Endothelial cell of umbilical vein (primary cell): ENCODE measurements at regions not wholly inside any gene's neighbourhood (a gene's known extent, or its start where the extent isn't known, plus 50 kb on each side); places are given as distances from the start of the nearest gene placed in this dataset.

Experiments
- BruUV-seq: library from RNA; stranded (reverse); fragments of 400-500 nt; replicated peaks from 2 replicates; lab custom pipeline; 2021; lab: Mats Ljungman, UMichigan
- CTCF ChIA-PET: fragments of 300-600, 350-600 bp; sonication (Branson Sonifier 250); formaldehyde crosslinking; loops from one replicate; lab custom pipeline; 2021; ENCODE audit warnings: antibody characterized with exemption, inconsistent platforms; lab: Charles Lee
- POLR2A ChIA-PET: fragments of 300-600, 350-600 bp; sonication (Branson Sonifier 250); formaldehyde crosslinking; loops from one replicate; lab custom pipeline; 2021; ENCODE audit warnings: antibody characterized with exemption, inconsistent platforms; lab: Charles Lee
- DNase-seq: peaks from one replicate; pipeline ENCODE4 v3.0.0-alpha.2; 2011; ENCODE audit warnings: low read depth, low spot score
- FAIRE-seq: peaks from 2 replicates; lab custom pipeline; 2011; peaks lifted over from hg19 to GRCh38; lab: Jason Lieb, UNC
- H2AFZ ChIP-seq: 2 replicates; pipeline ENCODE4 v1.6.0; 2012; ENCODE audit warnings: low read depth, low read length, control low read depth, inconsistent platforms
- H3K27ac ChIP-seq: 2 replicates; pipeline ENCODE4 v1.5.1; 2011; ENCODE audit warnings: low read depth, mild to moderate bottlenecking, control low read depth, low read length, moderate library complexity; ENCODE audit not compliant: insufficient read depth
- H3K27me3 ChIP-seq, 2 experiments: 2 replicates each; pipeline versions ENCODE4 v1.6.0 to v1.6.1; 2011; ENCODE audit warnings: low read length in 2 of 2, mixed read lengths in 1 of 2; ENCODE audit not compliant: control insufficient read depth in 2 of 2, insufficient read depth in 2 of 2
- H3K36me3 ChIP-seq, 2 experiments: 2 replicates in 1 of 2; 3 replicates in 1 of 2; pipeline ENCODE4 v1.5.1; 2011; ENCODE audit warnings: low read length in 2 of 2, mild to moderate bottlenecking in 1 of 2, moderate library complexity in 1 of 2; ENCODE audit not compliant: control insufficient read depth in 2 of 2, insufficient read depth in 2 of 2; ENCODE audit errors: extremely low read depth in 1 of 2
- H3K4me1 ChIP-seq: 3 replicates; pipeline ENCODE4 v1.5.1; 2011; ENCODE audit warnings: mild to moderate bottlenecking, low read length; ENCODE audit not compliant: control insufficient read depth, insufficient read depth; ENCODE audit errors: extremely low read depth
- H3K4me2 ChIP-seq: 2 replicates; pipeline ENCODE4 v1.6.1; 2011; ENCODE audit warnings: low read length, control low read depth, mixed read lengths; ENCODE audit not compliant: insufficient read depth
- H3K4me3 ChIP-seq, 3 experiments: fragments of 200-600 bp in 1 of 3; sonication (generic), shearing (Covaris generic) in 1 of 3; replicated peaks in 1 of 3; 2 replicates each; pipeline ENCODE4 v1.5.1; 2011 to 2016; ENCODE audit warnings: control low read depth in 3 of 3, low read length in 3 of 3, mild to moderate bottlenecking in 2 of 3, inconsistent platforms in 1 of 3, low read depth in 1 of 3, moderate library complexity in 1 of 3; ENCODE audit not compliant: insufficient read depth in 1 of 3
- H3K79me2 ChIP-seq: 2 replicates; pipeline ENCODE4 v1.6.0; 2012; ENCODE audit warnings: low read length, inconsistent platforms; ENCODE audit not compliant: control insufficient read depth, insufficient read depth
- H3K9ac ChIP-seq: replicated peaks from 2 replicates; pipeline ENCODE3; 2011; ENCODE audit warnings: low read length, control low read depth; ENCODE audit not compliant: insufficient read depth; ENCODE audit errors: extremely low read depth
- H3K9me1 ChIP-seq: replicated peaks from 3 replicates; pipeline ENCODE4 v1.6.0; 2011; ENCODE audit warnings: mild to moderate bottlenecking, low read length; ENCODE audit not compliant: control insufficient read depth, insufficient read depth; ENCODE audit errors: extremely low read depth
- H3K9me3 ChIP-seq: replicated peaks from 2 replicates; pipeline ENCODE4 v1.5.1; 2012; ENCODE audit warnings: low read length, inconsistent platforms; ENCODE audit not compliant: control insufficient read depth, insufficient read depth
- H4K20me1 ChIP-seq: replicated peaks from 2 replicates; pipeline ENCODE3; 2011; ENCODE audit warnings: mild to moderate bottlenecking, low read length; ENCODE audit not compliant: control insufficient read depth, insufficient read depth; ENCODE audit errors: extremely low read depth
- CTCF ChIP-seq, 2 donors: IDR thresholded peaks; 1 replicate in 1 of 2; 2 replicates in 1 of 2; pipeline ENCODE4 v1.5.1; 2011; ENCODE audit warnings: low read length in 2 of 2, mild to moderate bottlenecking in 2 of 2, moderate library complexity in 2 of 2, control low read depth in 1 of 2, inconsistent platforms in 1 of 2, low read depth in 1 of 2; ENCODE audit not compliant: insufficient read depth in 1 of 2; ENCODE audit errors: extremely low read depth in 1 of 2
- EZH2 ChIP-seq: IDR thresholded peaks from 2 replicates; pipeline ENCODE4 v1.6.1; 2012; ENCODE audit warnings: borderline replicate concordance, low read depth, mild to moderate bottlenecking, moderate library complexity, low read length, inconsistent platforms; ENCODE audit not compliant: severe bottlenecking
- FOS ChIP-seq: IDR thresholded peaks from 2 replicates; pipeline ENCODE4 v1.6.1; 2011; ENCODE audit warnings: mild to moderate bottlenecking, low read length, moderate library complexity, borderline replicate concordance; ENCODE audit not compliant: insufficient read depth
- GATA2 ChIP-seq: IDR thresholded peaks from 2 replicates; pipeline ENCODE4 v1.7.0; 2011; ENCODE audit warnings: low read depth, mild to moderate bottlenecking, moderate library complexity, mixed read lengths, low read length; ENCODE audit not compliant: insufficient read length, insufficient read depth
- JUN ChIP-seq: IDR thresholded peaks from 2 replicates; pipeline ENCODE4 v1.6.1; 2011; ENCODE audit warnings: borderline replicate concordance, low read depth; ENCODE audit not compliant: insufficient read length, insufficient read depth
- MAX ChIP-seq: IDR thresholded peaks from 2 replicates; pipeline ENCODE4 v1.6.1; 2011; ENCODE audit not compliant: insufficient read depth, insufficient read length
- MYC ChIP-seq: IDR thresholded peaks from one replicate; pipeline ENCODE4 v1.6.1; 2011; ENCODE audit warnings: mild to moderate bottlenecking, low read depth, low read length
- POLR2A ChIP-seq: IDR thresholded peaks from 2 replicates; pipeline ENCODE4 v1.6.1; 2012; ENCODE audit warnings: low read depth, mild to moderate bottlenecking, control low read depth, low read length
- POLR2AphosphoS5 ChIP-seq: IDR thresholded peaks from 2 replicates; pipeline ENCODE4 v1.6.1; 2012; ENCODE audit warnings: low read depth, mild to moderate bottlenecking, control low read depth, low read length, moderate library complexity; ENCODE audit not compliant: insufficient read depth
- dilution Hi-C: fragments of 300-500 bp; cut with MboI; formaldehyde crosslinking; loops from one replicate; pipeline ENCODE4 v1.15.0; 2019; ENCODE audit warnings: low sequenced_read_pairs; ENCODE audit not compliant: extremely low pct_ligation_motif_present
- intact Hi-C: fragments of 100-400 bp; cut with micrococcal nuclease; formaldehyde crosslinking; loops from one replicate; pipeline ENCODE4 v1.10.0; 2022

- H2AFZ ChIP-seq, result no peak overlapping the region
- H3K79me2 ChIP-seq, result no peaks in the 10 kb centered on the region
- H3K4me2 ChIP-seq, result no peak overlapping the region
- no TSS peak for BruUV-seq
- no peaks in the 10 kb centered on the region for H3K9me3 ChIP-seq
- H3K4me3 ChIP-seq, result no peak overlapping the region
- dilution Hi-C loops (no loop called here), intact Hi-C loops (no loop called here)
- H3K4me1 ChIP-seq, result no peaks in the 10 kb centered on the region
- H3K27ac ChIP-seq, result no peak overlapping the region
- ChIA-PET POLR2A (no interaction called here), CTCF (no interaction called here)
- H3K36me3 ChIP-seq, result no peaks in the 10 kb centered on the region
- no peak overlapping the region for H3K9ac ChIP-seq
- FAIRE-seq, result no peak
- H4K20me1 ChIP-seq, result no peaks in the 10 kb centered on the region
- TF ChIP-seq MAX (no peak), POLR2A (no peak), GATA2 (no peak), EZH2 (no peak), FOS (no peak), MYC (no peak), POLR2AphosphoS5 (no peak), CTCF (IDR thresholded peaks at IDR 0.05; ENCODE audit: extremely low read depth in 1 of 2, insufficient read depth in 1 of 2, low read depth in 1 of 2, low read length in 2 of 2) (no peak), JUN (no peak)
- no peaks in the 10 kb centered on the region for H3K27me3 ChIP-seq
- no peak for DNase-seq
- H3K9me1 ChIP-seq, result no peaks in the 10 kb centered on the region
These were observed 161.5 kb upstream of the CDKN2B start for GRCh38 chr9:22170556-22170955.
